Aorta (tissue), 5 donors: ENCODE measurements at regions not wholly inside any gene's neighbourhood (a gene's known extent, or its start where the extent isn't known, plus 50 kb on each side); places are given as distances from the start of the nearest gene placed in this dataset.

Source experiments
- ATAC-seq: fragments of 200-7000 bp; cut with Tn5 transposase; one replicate; pipeline ENCODE4 v1.9.1; 2022; ENCODE audit warnings: moderate library complexity; ENCODE audit not compliant: low FRiP score
- DNase-seq, 2 donors: peaks; one replicate each; pipeline ENCODE4 v3.0.0-alpha.2; 2020
- H3K27ac ChIP-seq, 2 donors: one replicate each; pipeline ENCODE4 v1.5.1; 2013; ENCODE audit warnings: low read length in 2 of 2, mild to moderate bottlenecking in 2 of 2, moderate library complexity in 2 of 2, control low read depth in 1 of 2, inconsistent platforms in 1 of 2, low read depth in 1 of 2
- H3K27me3 ChIP-seq, 2 donors: one replicate each; pipeline ENCODE4 v1.6.1; 2013; ENCODE audit warnings: control low read depth in 1 of 2, low read length in 1 of 2, mild to moderate bottlenecking in 1 of 2, moderate library complexity in 1 of 2; ENCODE audit not compliant: insufficient read depth in 2 of 2, control insufficient read depth in 1 of 2
- H3K36me3 ChIP-seq, 2 donors: one replicate each; pipeline ENCODE4 v1.6.1; 2013; ENCODE audit warnings: control low read depth in 1 of 2, low read length in 1 of 2, mild to moderate bottlenecking in 1 of 2; ENCODE audit not compliant: insufficient read depth in 2 of 2, control insufficient read depth in 1 of 2
- H3K4me1 ChIP-seq, 2 donors: one replicate each; pipeline ENCODE4 v1.6.1; 2013; ENCODE audit warnings: low read length in 2 of 2, control low read depth in 1 of 2, mild to moderate bottlenecking in 1 of 2, moderate library complexity in 1 of 2; ENCODE audit not compliant: insufficient read depth in 2 of 2, control insufficient read depth in 1 of 2
- H3K4me3 ChIP-seq, 2 donors: one replicate each; pipeline ENCODE4 v1.5.1; 2013; ENCODE audit warnings: low read length in 2 of 2, control low read depth in 1 of 2, mild to moderate bottlenecking in 1 of 2
- H3K9me3 ChIP-seq: one replicate; pipeline ENCODE4 v1.6.1; 2013; ENCODE audit warnings: mild to moderate bottlenecking, low read length; ENCODE audit not compliant: control insufficient read depth
- WGBS, 2 donors: extraction: QIAGEN DNeasy Blood & Tissue Kit; methylation state at CpG; one replicate each; pipeline ENCODE4 v1.1.7; 2013; 5-methylcytosine and 5-hydroxymethylcytosine counted together
- intact Hi-C, 2 donors: fragments of 100-400 bp; cut with DNase I; formaldehyde crosslinking; loops; one replicate each; pipeline versions ENCODE4 v1.14.2 to v1.15.0; 2022
- donor health status: healthy with polysubstance abuse.
- donor health status: Bipolar disorder and iron deficiency.
- donor health status: DM: no; HTN: no; CAD: no.
- donor health status: DM: no; HTN: no; CAD: no.
- donor health status: DM: yes; HTN: yes; CAD: no.

DNA sequence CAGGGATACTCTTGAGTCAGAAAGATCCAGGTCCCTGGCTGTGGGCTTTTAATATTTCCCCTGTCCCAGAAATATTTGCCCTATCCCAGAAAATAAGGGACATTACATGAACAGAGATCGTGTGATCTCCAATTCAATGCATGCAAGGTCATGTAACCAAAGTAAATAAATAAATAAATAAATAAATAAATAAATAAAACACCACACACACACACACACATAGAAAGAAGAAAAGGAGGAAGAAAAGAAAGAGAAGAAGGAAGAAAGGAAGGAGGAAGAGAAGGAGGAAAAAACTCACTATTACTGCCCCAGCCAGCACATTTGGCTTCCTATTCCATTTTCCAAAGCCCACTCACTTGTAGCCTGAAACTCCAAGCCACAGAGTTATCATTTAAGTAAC, 117.9 kb upstream of the CFAP20DC start:
- DNase-seq, result no peak
- intact Hi-C loops, result no loop called here
- H3K27ac ChIP-seq, result no peak overlapping the region
- no peak overlapping the region for H3K4me3 ChIP-seq
- H3K36me3 ChIP-seq, result no peaks in the 10 kb centered on the region
- no peaks in the 10 kb centered on the region for H3K27me3 ChIP-seq
- ATAC-seq, result no peak
- WGBS, 2 donors, result 46 to 94% methylated on average over 1 of the region's 1 CpG
- no peaks in the 10 kb centered on the region for H3K9me3 ChIP-seq
- H3K4me1 ChIP-seq, result no peaks in the 10 kb centered on the region

DNA sequence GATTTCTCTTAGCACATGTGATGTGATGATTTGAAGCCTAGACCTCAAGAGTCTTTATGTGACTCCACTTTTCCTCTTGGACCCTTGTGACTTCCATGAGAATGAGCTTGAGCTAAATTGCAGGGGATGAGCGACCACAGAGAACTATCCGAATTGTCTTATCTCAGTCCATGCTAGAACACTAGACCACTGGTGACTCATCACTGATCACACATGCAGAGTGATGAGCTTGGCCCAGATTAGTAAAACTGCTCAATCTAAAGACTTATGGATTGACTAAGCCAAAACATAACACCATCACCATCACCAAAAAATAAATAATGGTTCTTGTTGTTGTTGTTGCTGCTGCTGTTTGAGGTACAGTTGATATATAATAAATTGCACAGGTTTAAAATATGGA, 114.1 kb upstream of the CFAP20DC start:
- Histone ChIP-seq H3K36me3 (no peaks in the 10 kb centered on the region), H3K4me3 (no peak overlapping the region), H3K4me1 (no peaks in the 10 kb centered on the region), H3K9me3 (no peaks in the 10 kb centered on the region), H3K27ac (no peak overlapping the region), H3K27me3 (no peaks in the 10 kb centered on the region)
- intact Hi-C loops, result no loop called here
- DNase-seq (no peak), ATAC-seq (no peak)
- WGBS, 2 donors, result 96 to 97% methylated on average over 2 of the region's 2 CpGs

DNA sequence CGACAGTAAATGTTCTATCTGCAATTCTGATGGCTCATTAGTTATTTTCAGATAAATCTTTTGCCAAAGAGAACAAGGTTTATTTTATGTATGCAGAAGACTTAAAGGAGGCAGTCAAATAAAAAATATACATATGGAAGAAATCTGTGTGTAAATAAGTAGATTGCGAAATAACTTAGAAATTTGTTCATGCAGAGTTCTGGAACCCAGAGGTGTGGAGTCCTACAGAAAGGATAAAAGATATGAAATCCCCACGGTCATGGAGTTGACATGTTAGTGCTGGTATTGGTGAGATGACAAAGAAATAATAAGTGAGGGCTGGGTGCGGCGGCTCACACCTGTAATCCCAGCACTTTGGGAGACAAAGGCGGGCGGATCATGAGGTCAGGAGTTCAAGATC, 111.2 kb upstream of the CFAP20DC start:
- Histone ChIP-seq H3K9me3 (no peaks in the 10 kb centered on the region), H3K27me3 (no peaks in the 10 kb centered on the region), H3K27ac (no peak overlapping the region), H3K4me1 (no peaks in the 10 kb centered on the region), H3K4me3 (no peak overlapping the region), H3K36me3 (no peaks in the 10 kb centered on the region)
- DNase-seq (no peak), ATAC-seq (no peak)
- intact Hi-C loops, result no loop called here
- WGBS, 2 donors, result 90 to 93% methylated on average over 7 of the region's 7 CpGs

DNA sequence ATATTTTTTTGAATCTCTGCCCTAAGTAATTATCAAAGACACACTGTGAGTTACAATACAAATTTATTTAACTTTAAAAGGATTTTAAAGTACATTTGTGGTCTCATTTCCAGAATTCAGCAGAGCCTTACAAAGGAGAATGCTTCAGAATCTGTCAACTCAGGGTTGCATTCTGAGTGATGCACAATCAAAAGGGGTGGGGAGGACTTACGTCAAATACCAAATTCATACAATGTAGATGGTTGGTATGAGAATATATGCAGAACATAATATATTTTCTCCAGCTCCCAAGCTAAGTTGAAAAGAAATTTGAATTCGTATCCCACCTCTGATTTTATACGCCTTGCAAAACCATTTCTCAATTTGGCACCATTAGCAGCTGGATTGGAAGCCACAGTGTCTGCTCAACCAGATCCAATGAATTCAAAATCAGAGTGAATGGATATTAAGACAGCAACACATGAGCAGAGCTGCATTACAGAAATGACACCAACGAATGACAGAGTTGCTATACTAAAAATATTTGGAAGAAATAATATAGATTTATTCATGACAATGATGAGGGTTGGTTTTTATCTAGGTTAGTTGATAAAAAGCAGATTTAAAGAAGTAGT, 110.4 kb upstream of the CFAP20DC start:
- ATAC-seq, result no peak
- Histone ChIP-seq H3K27me3 (no peaks in the 10 kb centered on the region), H3K4me1 (no peaks in the 10 kb centered on the region), H3K4me3 (no peak overlapping the region), H3K9me3 (no peaks in the 10 kb centered on the region), H3K27ac (no peak overlapping the region), H3K36me3 (no peaks in the 10 kb centered on the region)
- no peak for DNase-seq
- WGBS, 2 donors, result 84 to 86% methylated on average over 4 of the region's 4 CpGs
- intact Hi-C loops, result no loop called here

DNA sequence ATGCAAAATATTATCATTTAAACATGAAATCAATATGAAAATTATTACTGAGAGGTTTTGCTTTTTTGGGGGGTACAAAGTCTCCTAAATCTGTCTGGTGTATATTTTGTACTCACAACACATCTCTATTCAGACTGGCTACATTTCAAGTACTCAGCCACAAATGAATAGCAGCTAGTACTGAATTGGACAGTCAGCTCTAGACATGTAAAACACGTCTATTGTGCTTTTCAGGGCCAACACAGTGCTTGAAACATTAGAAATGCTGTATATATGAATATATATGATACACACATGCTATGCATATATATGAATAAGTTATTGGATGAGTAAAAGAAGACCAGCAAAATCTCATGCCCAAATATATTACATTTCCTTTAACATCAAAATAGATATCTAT, 103.8 kb upstream of the CFAP20DC start:
- DNase-seq, result no peak
- Histone ChIP-seq H3K27me3 (peaks cover 0 to 2% of the 10 kb centered on the region in 2 donors), H3K27ac (no peak overlapping the region), H3K36me3 (no peaks in the 10 kb centered on the region), H3K9me3 (peaks cover 2% of the 10 kb centered on the region), H3K4me1 (no peaks in the 10 kb centered on the region), H3K4me3 (no peak overlapping the region)
- ATAC-seq, result no peak
- intact Hi-C loops, result no loop called here
- WGBS, 2 donors, result 25 to 26% methylated on average over 1 of the region's 1 CpG

DNA sequence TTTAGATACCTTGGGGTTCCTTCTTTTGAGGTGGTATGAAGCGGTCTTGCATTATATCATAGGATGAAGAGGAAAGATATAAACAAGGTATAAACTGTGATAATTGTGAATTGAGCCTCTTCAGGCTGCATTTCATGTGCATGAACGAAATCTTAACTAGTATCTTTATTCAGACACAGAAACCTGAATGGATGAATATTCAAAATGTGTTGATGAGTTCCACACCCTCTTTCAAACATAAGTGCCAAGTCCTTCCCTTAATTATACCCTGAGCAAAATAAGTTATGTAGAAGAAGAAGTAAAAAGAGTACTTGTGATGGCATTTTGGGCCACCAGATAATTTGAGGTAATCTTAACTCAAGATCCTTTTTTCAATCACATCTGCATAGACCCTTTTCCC, 103.1 kb upstream of the CFAP20DC start:
- WGBS, 2 donors, result 73 to 74% methylated on average over 2 of the region's 2 CpGs
- ATAC-seq, result no peak
- Histone ChIP-seq H3K27me3 (peaks cover 0 to 2% of the 10 kb centered on the region in 2 donors), H3K9me3 (peaks cover 2% of the 10 kb centered on the region), H3K4me1 (no peaks in the 10 kb centered on the region), H3K4me3 (no peak overlapping the region), H3K27ac (no peak overlapping the region), H3K36me3 (no peaks in the 10 kb centered on the region)
- DNase-seq, result no peak
- intact Hi-C loops, result no loop called here

DNA sequence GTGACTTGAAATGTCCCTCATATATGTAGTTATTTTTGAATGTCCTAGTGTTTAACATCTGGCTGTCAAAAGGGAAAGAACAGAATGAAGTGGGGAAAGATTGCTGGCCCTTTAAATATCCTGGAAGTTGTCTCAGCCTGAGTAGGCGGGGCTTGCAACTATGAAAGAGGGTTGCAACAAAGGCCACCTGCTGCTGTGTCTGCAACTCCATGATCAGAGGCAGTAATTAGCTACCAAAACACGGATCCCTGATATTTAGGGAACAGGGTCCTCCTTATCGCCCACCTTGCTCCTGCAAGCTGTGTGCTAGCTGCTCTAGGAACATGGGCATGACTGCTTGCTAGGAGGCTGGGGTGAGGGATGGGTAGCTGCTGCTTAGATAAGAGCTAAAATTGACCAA, 100.2 kb upstream of the CFAP20DC start:
- Histone ChIP-seq H3K27ac (no peak overlapping the region), H3K27me3 (peaks cover 0 to 2% of the 10 kb centered on the region in 2 donors), H3K4me1 (no peaks in the 10 kb centered on the region), H3K9me3 (peaks cover 2% of the 10 kb centered on the region), H3K4me3 (no peak overlapping the region), H3K36me3 (no peaks in the 10 kb centered on the region)
- WGBS, 2 donors, result 53 to 59% methylated on average over 3 of the region's 3 CpGs
- no peak for DNase-seq
- intact Hi-C loops, result no loop called here
- ATAC-seq, result no peak

DNA sequence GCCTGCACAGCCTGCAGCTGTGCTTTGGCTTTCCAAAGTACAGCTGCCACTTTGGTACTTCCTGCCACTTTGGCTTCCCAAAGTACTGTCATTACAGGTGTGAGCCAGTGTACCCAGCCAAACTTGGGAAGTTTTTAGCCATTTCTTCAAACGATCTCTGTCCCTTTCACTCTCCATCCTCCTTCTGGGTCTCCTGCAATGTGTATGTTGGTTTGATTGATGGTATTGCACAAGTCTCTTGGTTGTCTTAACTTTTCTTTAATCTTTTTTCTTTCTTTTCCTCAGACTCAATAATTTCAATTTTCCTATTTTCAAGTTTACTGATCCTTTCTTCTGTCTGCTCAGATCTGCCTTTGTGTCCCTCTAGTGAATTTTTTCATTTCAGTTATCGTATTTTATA, 99.3 kb upstream of the CFAP20DC start:
- Histone ChIP-seq H3K27ac (no peak overlapping the region), H3K36me3 (no peaks in the 10 kb centered on the region), H3K9me3 (peaks cover 2% of the 10 kb centered on the region), H3K27me3 (peaks cover 0 to 2% of the 10 kb centered on the region in 2 donors), H3K4me3 (no peak overlapping the region), H3K4me1 (no peaks in the 10 kb centered on the region)
- DNase-seq (no peak), ATAC-seq (no peak)
- intact Hi-C loops, result no loop called here
- WGBS, 2 donors, result 78 to 84% methylated on average over 2 of the region's 2 CpGs

DNA sequence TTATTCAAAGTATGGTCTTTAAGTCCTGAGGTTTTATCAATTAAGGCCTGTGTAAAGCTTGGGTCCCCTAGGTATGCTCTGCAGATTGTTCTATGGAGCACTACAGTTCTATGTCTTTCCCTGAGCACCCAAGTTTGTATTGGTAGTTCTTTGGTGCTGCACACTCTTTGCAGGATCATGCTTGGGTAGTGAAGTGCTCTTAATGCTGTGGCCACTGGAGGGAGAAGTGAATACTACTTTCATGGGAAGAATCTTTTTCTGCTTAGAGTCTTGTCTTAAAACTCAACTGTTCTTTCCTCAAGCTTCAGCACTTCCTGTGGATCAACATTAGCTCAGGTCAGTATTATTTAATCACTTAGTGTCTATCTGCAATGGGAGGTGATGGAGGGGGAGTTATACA, 93.6 kb upstream of the CFAP20DC start:
- ATAC-seq (no peak), DNase-seq (no peak)
- intact Hi-C loops, result no loop called here
- Histone ChIP-seq H3K36me3 (no peaks in the 10 kb centered on the region), H3K9me3 (no peaks in the 10 kb centered on the region), H3K27ac (no peak overlapping the region), H3K4me1 (no peaks in the 10 kb centered on the region), H3K4me3 (no peak overlapping the region), H3K27me3 (no peaks in the 10 kb centered on the region)
